ENCODE measurements at regions not wholly inside any gene's neighbourhood (a gene's known extent, or its start where the extent isn't known, plus 50 kb on each side); places are given as distances from the start of the nearest gene placed in this dataset.

DNA sequence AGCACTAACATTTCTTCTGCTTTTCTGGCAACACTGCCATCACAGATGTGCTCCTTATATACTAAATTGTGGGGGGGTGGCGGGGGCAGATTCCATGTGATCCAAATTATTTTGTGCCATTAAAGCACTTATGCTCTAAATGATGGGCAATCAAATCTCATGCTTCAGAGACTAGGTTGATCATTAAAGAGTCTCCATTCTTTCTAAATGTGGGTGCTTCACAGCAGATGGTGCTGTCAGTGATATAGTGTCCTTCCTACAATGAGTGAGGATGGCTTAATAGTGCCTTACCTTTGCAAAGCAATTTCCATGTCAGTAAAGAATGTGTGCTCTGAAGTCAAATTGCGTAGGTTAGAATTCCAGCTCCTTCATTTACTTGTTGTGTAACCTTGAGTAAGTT is 589.8 kb downstream of the ETS1 start:
- Histone ChIP-seq H3K4me3 (ENCODE audit: low read length in 3 of 3) (no peak overlapping the region), H3K27me3 (ENCODE audit: control insufficient read depth in 3 of 3, insufficient read depth in 3 of 3, low read length in 3 of 3) (peaks cover 0 to 4% (median 0%) of the 10 kb centered on the region in 3 donors)

DNA sequence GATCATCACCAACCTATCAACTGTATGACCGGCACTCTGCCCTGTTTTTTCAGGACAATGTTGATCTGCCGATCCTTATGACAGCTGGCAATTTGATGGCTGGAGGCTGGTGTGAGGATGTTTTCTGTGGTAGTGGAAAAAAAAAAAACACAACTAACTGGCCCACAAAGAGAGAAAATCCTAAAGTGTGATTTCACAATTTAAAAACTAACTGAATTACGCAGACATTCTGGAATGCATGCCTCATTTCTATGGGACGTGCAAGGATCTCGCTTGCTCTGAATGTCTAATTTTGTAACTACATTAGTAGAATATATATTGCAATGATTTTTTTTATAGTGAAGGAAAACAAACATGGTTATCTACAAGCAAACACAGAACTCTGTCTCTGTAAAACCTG is 590.5 kb downstream of the ETS1 start:
- no peaks in the 10 kb centered on the region for H3K9me3 ChIP-seq (ENCODE audit: control insufficient read depth in 3 of 3, low read length in 3 of 3)
- no peaks in the 10 kb centered on the region for H3K4me1 ChIP-seq (ENCODE audit: control insufficient read depth in 3 of 3, insufficient read depth in 3 of 3, low read length in 3 of 3)
- H3K36me3 ChIP-seq (ENCODE audit: control insufficient read depth in 3 of 3, insufficient read depth in 3 of 3, low read length in 3 of 3) = no peaks in the 10 kb centered on the region
- no peak overlapping the region for H3K9ac ChIP-seq (ENCODE audit: low read depth in 1 of 3, low read length in 3 of 3)
- H3K27ac ChIP-seq (ENCODE audit: low read depth, low read length) = no peak overlapping the region
- H3K4me3 ChIP-seq (ENCODE audit: low read length in 3 of 3) = no peak overlapping the region
- peaks cover 0 to 4% (median 0%) of the 10 kb centered on the region in 3 donors for H3K27me3 ChIP-seq (ENCODE audit: control insufficient read depth in 3 of 3, insufficient read depth in 3 of 3, low read length in 3 of 3)

More for the DNA sequence above, 589.8 kb downstream of the ETS1 start:
- no peaks in the 10 kb centered on the region for H3K4me1 ChIP-seq (ENCODE audit: control insufficient read depth in 3 of 3, insufficient read depth in 3 of 3, low read length in 3 of 3)
- no peaks in the 10 kb centered on the region for H3K36me3 ChIP-seq (ENCODE audit: control insufficient read depth in 3 of 3, insufficient read depth in 3 of 3, low read length in 3 of 3)
- no peak overlapping the region for H3K9ac ChIP-seq (ENCODE audit: low read depth in 1 of 3, low read length in 3 of 3)
- no peak overlapping the region for H3K27ac ChIP-seq (ENCODE audit: low read depth, low read length)
- no peaks in the 10 kb centered on the region for H3K9me3 ChIP-seq (ENCODE audit: control insufficient read depth in 3 of 3, low read length in 3 of 3)

DNA sequence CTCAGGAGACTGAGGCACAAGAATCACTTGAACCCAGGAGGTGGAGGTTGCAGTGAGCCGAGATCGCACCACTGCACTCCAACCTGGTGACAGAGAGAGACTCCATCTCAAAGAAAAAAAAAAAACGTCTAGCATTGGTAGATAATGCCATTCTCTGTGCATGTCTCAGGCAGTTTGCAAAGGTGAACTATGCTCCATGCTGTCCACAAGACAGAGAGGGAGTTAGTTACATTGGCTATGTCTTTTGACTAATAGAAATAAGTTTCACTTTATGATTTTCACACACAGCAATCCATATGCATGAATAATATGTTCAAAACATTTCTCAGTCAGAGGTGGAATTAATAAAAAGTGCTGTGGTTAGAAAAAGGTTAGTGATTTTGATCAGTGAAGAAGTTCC is 591.4 kb downstream of the ETS1 start:
- Histone ChIP-seq H3K9me3 (ENCODE audit: control insufficient read depth in 3 of 3, low read length in 3 of 3) (no peaks in the 10 kb centered on the region), H3K4me3 (ENCODE audit: low read length in 3 of 3) (no peak overlapping the region), H3K4me1 (ENCODE audit: control insufficient read depth in 3 of 3, insufficient read depth in 3 of 3, low read length in 3 of 3) (no peaks in the 10 kb centered on the region), H3K27me3 (ENCODE audit: control insufficient read depth in 3 of 3, insufficient read depth in 3 of 3, low read length in 3 of 3) (peaks cover 0 to 4% (median 0%) of the 10 kb centered on the region in 3 donors), H3K27ac (ENCODE audit: low read depth, low read length) (no peak overlapping the region), H3K9ac (ENCODE audit: low read depth in 1 of 3, low read length in 3 of 3) (no peak overlapping the region), H3K36me3 (ENCODE audit: control insufficient read depth in 3 of 3, insufficient read depth in 3 of 3, low read length in 3 of 3) (no peaks in the 10 kb centered on the region)

DNA sequence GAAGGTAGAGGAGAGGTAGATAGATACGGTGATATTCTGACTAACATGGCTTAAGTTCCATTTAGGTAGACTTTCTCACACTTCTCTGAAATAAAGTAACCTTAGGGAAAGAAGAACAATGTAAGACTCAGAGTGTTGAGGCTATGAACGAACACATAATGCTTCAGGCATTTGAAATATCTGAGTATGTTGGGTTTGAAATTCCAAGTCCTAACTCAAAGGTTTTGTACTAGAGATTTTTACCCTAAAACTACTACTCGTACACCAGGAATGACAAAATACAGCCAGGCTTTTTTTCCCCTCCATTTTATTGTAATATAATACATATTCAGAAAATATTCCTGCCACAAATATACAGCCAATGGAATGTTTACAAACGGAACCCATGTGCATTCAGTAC is 592.6 kb downstream of the ETS1 start:
- H3K9me3 ChIP-seq (ENCODE audit: control insufficient read depth in 3 of 3, low read length in 3 of 3) = no peaks in the 10 kb centered on the region
- H3K9ac ChIP-seq (ENCODE audit: low read depth in 1 of 3, low read length in 3 of 3) = no peak overlapping the region
- H3K36me3 ChIP-seq (ENCODE audit: control insufficient read depth in 3 of 3, insufficient read depth in 3 of 3, low read length in 3 of 3) = no peaks in the 10 kb centered on the region
- H3K27me3 ChIP-seq (ENCODE audit: control insufficient read depth in 3 of 3, insufficient read depth in 3 of 3, low read length in 3 of 3) = peaks cover 0 to 4% (median 0%) of the 10 kb centered on the region in 3 donors
- H3K4me1 ChIP-seq (ENCODE audit: control insufficient read depth in 3 of 3, insufficient read depth in 3 of 3, low read length in 3 of 3) = no peaks in the 10 kb centered on the region
- H3K4me3 ChIP-seq (ENCODE audit: low read length in 3 of 3) = no peak overlapping the region
- H3K27ac ChIP-seq (ENCODE audit: low read depth, low read length) = no peak overlapping the region

DNA sequence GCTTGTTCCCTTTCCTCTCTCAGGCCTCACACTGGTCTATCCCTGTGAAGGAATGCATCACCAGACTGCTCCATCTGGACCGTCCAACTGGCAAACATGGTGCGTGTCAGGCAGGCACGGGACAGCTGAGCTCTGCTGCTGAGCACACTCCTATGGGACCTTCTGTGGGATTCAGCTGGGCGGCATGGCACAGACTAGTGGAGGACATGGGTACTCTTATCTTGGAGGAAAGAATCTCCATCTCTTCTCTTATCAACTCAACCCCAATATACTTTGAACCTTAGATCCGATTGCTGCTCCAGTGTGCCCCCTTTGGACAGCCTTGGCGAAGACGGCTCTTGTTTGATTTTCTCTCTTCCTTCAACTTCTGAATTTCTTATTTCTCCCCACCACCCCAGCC is 593.6 kb downstream of the ETS1 start:
- Histone ChIP-seq H3K36me3 (ENCODE audit: control insufficient read depth in 3 of 3, insufficient read depth in 3 of 3, low read length in 3 of 3) (no peaks in the 10 kb centered on the region), H3K27ac (ENCODE audit: low read depth, low read length) (no peak overlapping the region), H3K9ac (ENCODE audit: low read depth in 1 of 3, low read length in 3 of 3) (no peak overlapping the region), H3K4me3 (ENCODE audit: low read length in 3 of 3) (no peak overlapping the region), H3K4me1 (ENCODE audit: control insufficient read depth in 3 of 3, insufficient read depth in 3 of 3, low read length in 3 of 3) (no peaks in the 10 kb centered on the region), H3K9me3 (ENCODE audit: control insufficient read depth in 3 of 3, low read length in 3 of 3) (no peaks in the 10 kb centered on the region), H3K27me3 (ENCODE audit: control insufficient read depth in 3 of 3, insufficient read depth in 3 of 3, low read length in 3 of 3) (peaks cover 0 to 4% (median 0%) of the 10 kb centered on the region in 3 donors)

DNA sequence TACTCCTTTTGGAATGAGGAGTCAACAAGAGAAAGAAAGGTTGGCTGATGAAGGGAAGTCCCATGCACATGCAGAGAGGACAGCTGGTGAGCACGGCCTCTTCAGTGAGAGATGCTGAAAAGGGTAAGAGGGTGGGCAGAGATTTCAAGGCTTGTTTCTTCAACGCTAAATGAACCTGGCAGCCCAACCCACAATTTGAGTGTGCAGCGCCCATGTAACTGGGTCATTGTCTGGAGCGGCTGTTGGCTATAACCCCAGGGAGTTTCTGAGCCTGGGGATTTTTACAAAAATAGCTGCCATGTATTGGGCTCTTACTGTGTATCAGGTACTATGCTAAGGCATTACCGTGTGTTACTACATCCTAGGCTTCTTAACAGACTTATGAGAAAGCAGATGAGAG is 594.1 kb downstream of the ETS1 start:
- Histone ChIP-seq H3K27ac (ENCODE audit: low read depth, low read length) (no peak overlapping the region), H3K9ac (ENCODE audit: low read depth in 1 of 3, low read length in 3 of 3) (no peak overlapping the region), H3K9me3 (ENCODE audit: control insufficient read depth in 3 of 3, low read length in 3 of 3) (no peaks in the 10 kb centered on the region), H3K4me3 (ENCODE audit: low read length in 3 of 3) (no peak overlapping the region), H3K36me3 (ENCODE audit: control insufficient read depth in 3 of 3, insufficient read depth in 3 of 3, low read length in 3 of 3) (no peaks in the 10 kb centered on the region), H3K4me1 (ENCODE audit: control insufficient read depth in 3 of 3, insufficient read depth in 3 of 3, low read length in 3 of 3) (no peaks in the 10 kb centered on the region), H3K27me3 (ENCODE audit: control insufficient read depth in 3 of 3, insufficient read depth in 3 of 3, low read length in 3 of 3) (peaks cover 0 to 4% (median 0%) of the 10 kb centered on the region in 3 donors)

DNA sequence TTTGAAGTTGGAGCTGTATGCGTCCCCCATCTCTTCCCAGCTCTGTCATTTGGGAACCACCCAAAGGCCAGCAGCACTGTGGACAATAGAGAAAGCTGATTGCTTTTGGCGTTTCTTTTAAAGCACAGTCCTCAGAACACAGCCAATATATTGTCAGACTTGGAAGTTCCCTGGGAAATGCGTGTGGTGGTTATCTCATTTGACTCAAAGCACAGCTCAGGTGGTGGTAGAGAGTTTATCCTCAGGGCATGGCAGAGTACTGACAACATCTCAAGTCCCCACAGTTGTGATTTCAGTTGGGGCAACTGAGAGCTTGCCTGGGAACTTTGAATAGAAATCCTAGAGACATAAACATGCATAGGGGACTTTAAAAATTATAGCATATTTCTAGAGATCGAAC is 601.3 kb downstream of the ETS1 start:
- H3K4me1 ChIP-seq (ENCODE audit: control insufficient read depth in 3 of 3, insufficient read depth in 3 of 3, low read length in 3 of 3) = no peaks in the 10 kb centered on the region
- no peaks in the 10 kb centered on the region for H3K9me3 ChIP-seq (ENCODE audit: control insufficient read depth in 3 of 3, low read length in 3 of 3)
- H3K27ac ChIP-seq (ENCODE audit: low read depth, low read length) = no peak overlapping the region
- no peaks in the 10 kb centered on the region for H3K36me3 ChIP-seq (ENCODE audit: control insufficient read depth in 3 of 3, insufficient read depth in 3 of 3, low read length in 3 of 3)
- no peaks in the 10 kb centered on the region for H3K27me3 ChIP-seq (ENCODE audit: control insufficient read depth in 3 of 3, insufficient read depth in 3 of 3, low read length in 3 of 3)
- no peak overlapping the region for H3K9ac ChIP-seq (ENCODE audit: low read depth in 1 of 3, low read length in 3 of 3)
- H3K4me3 ChIP-seq (ENCODE audit: low read length in 3 of 3) = no peak overlapping the region

DNA sequence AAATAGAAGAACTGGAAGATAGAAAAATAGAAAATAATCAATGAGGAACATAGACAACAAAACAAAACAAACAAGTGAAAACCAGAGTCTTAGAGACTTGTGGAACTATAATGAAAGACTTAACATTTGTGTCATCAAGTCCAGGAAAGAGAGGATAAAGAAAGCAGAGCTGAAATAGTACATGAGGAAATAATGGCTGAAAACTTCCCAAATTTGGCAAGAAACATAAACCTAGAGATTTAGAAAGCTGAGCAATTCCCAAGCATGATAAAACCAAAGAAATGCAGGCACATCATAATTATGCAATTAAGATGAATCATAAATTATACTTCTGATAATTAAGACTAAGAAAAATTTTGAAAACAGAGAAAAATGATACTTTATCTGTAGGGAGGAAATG is 614.5 kb downstream of the ETS1 start:
- Histone ChIP-seq H3K4me1 (ENCODE audit: control insufficient read depth in 3 of 3, insufficient read depth in 3 of 3, low read length in 3 of 3) (no peaks in the 10 kb centered on the region), H3K9ac (ENCODE audit: low read depth in 1 of 3, low read length in 3 of 3) (no peak overlapping the region), H3K4me3 (ENCODE audit: low read length in 3 of 3) (no peak overlapping the region), H3K27ac (ENCODE audit: low read depth, low read length) (no peak overlapping the region), H3K36me3 (ENCODE audit: control insufficient read depth in 3 of 3, insufficient read depth in 3 of 3, low read length in 3 of 3) (no peaks in the 10 kb centered on the region), H3K9me3 (ENCODE audit: control insufficient read depth in 3 of 3, low read length in 3 of 3) (no peaks in the 10 kb centered on the region), H3K27me3 (ENCODE audit: control insufficient read depth in 3 of 3, insufficient read depth in 3 of 3, low read length in 3 of 3) (no peaks in the 10 kb centered on the region)

DNA sequence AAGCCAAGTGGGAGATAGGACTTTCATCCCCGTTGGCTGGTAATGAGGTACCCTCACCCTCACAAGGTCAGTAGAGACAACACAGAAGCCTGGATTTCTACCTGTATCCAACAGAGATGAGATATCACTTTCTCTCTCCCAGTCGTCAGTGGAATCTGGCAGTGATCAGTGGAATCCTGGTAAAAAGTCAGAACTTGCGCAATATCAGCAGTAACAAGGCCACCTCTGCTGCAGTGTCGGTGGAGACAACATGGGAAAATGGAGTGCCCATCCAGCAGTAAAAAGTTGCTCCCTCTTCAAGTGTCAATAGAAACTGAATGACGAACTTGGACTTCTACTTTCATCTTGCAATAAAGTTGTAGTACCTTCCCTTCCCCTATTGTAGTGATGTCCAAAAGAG is 615.9 kb downstream of the ETS1 start:
- no peak overlapping the region for H3K9ac ChIP-seq (ENCODE audit: low read depth in 1 of 3, low read length in 3 of 3)
- no peak overlapping the region for H3K4me3 ChIP-seq (ENCODE audit: low read length in 3 of 3)
- no peaks in the 10 kb centered on the region for H3K9me3 ChIP-seq (ENCODE audit: control insufficient read depth in 3 of 3, low read length in 3 of 3)
- no peaks in the 10 kb centered on the region for H3K36me3 ChIP-seq (ENCODE audit: control insufficient read depth in 3 of 3, insufficient read depth in 3 of 3, low read length in 3 of 3)
- H3K4me1 ChIP-seq (ENCODE audit: control insufficient read depth in 3 of 3, insufficient read depth in 3 of 3, low read length in 3 of 3) = no peaks in the 10 kb centered on the region
- no peak overlapping the region for H3K27ac ChIP-seq (ENCODE audit: low read depth, low read length)
- no peaks in the 10 kb centered on the region for H3K27me3 ChIP-seq (ENCODE audit: control insufficient read depth in 3 of 3, insufficient read depth in 3 of 3, low read length in 3 of 3)

DNA sequence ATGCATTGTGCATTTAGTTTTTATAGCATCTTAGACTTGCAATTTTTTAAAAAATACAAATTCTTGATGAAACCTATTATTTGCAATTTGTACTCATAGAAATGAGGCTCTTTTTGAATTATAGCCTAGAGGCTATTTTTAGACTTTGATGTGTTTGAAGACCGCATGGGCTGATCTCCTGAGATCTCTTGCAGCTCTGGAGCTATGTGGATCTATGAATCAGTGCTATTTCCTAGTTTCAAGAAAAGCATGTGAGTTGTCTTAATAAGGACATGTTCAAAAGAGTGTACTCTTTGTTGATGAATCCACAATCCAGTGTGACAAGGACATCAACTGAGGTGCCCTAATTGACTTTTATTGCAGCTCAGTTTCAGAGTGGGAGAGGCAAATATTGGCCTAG is 620.5 kb downstream of the ETS1 start:
- Histone ChIP-seq H3K4me3 (ENCODE audit: low read length in 3 of 3) (no peak overlapping the region), H3K27ac (ENCODE audit: low read depth, low read length) (no peak overlapping the region), H3K9me3 (ENCODE audit: control insufficient read depth in 3 of 3, low read length in 3 of 3) (no peaks in the 10 kb centered on the region), H3K4me1 (ENCODE audit: control insufficient read depth in 3 of 3, insufficient read depth in 3 of 3, low read length in 3 of 3) (no peaks in the 10 kb centered on the region), H3K27me3 (ENCODE audit: control insufficient read depth in 3 of 3, insufficient read depth in 3 of 3, low read length in 3 of 3) (no peaks in the 10 kb centered on the region), H3K9ac (ENCODE audit: low read depth in 1 of 3, low read length in 3 of 3) (no peak overlapping the region), H3K36me3 (ENCODE audit: control insufficient read depth in 3 of 3, insufficient read depth in 3 of 3, low read length in 3 of 3) (no peaks in the 10 kb centered on the region)
